SU-DHL-6 (cell line): ENCODE measurements at regions not wholly inside any gene's neighbourhood (a gene's known extent, or its start where the extent isn't known, plus 50 kb on each side); places are given as distances from the start of the nearest gene placed in this dataset.

Experiments used
- CTCF ChIP-seq: fragments of 200-600 bp; sonication (generic); IDR thresholded peaks from one replicate; pipeline ENCODE4 v1.5.1; 2017; ENCODE audit warnings: antibody characterized with exemption, mild to moderate bottlenecking, low read length, moderate library complexity; ENCODE audit not compliant: insufficient read depth, poor library complexity, severe bottlenecking
- EZH2phosphoT487 ChIP-seq: fragments of 200-600 bp; sonication (generic), shearing (Covaris generic); conservative IDR thresholded peaks from 2 replicates; pipeline ENCODE4 v1.6.1; 2018; ENCODE audit warnings: mild to moderate bottlenecking, antibody characterized with exemption, low read length, moderate library complexity, mixed read lengths

- TF ChIP-seq CTCF (no peak), EZH2phosphoT487 (no peak)
These were observed 287.0 kb upstream of the MAGEB18 start for GRCh38 chrX:25851141-25851540.
